ENCODE measurements at regions not wholly inside any gene's neighbourhood (a gene's known extent, or its start where the extent isn't known, plus 50 kb on each side); places are given as distances from the start of the nearest gene placed in this dataset.
"Not testable (repeated sequence)": the region's sequence is repeated elsewhere in the genome, so short reads cannot be mapped to it uniquely, and the experiment has no call there.

GRCh38 chr1:104265163-104265562, 515.5 kb downstream of the AMY1C start:
- Histone ChIP-seq H2BK120ac (ENCODE audit: low read depth, low read length) (no peak overlapping the region), H3K4ac (ENCODE audit: low read length) (no peak overlapping the region), H3K9ac (ENCODE audit: low read depth, low read length, poor library complexity) (no peak overlapping the region), H3K14ac (ENCODE audit: low read length) (no peak overlapping the region), H4K8ac (ENCODE audit: low read depth, low read length) (no peak overlapping the region), H3K23ac (ENCODE audit: low read depth, low read length, poor library complexity) (no peak overlapping the region), H2BK15ac (ENCODE audit: low read length) (no peak overlapping the region), H3K4me1 (ENCODE audit: control insufficient read depth in 2 of 2, insufficient read depth in 1 of 2, low read depth in 1 of 2, low read length in 2 of 2) (no peaks in the 10 kb centered on the region), H4K91ac (ENCODE audit: low read depth, low read length, poor library complexity) (no peak overlapping the region), H2AFZ (ENCODE audit: low read length) (no peak overlapping the region), H3K27ac (replicated peaks; ENCODE audit: low read length) (no peak overlapping the region), H3K4me2 (ENCODE audit: insufficient read depth, low read length, poor library complexity, severe bottlenecking) (no peak overlapping the region), H3K18ac (ENCODE audit: low read length) (no peak overlapping the region), H2BK5ac (ENCODE audit: low read length) (no peak overlapping the region), H3K36me3 (replicated peaks in 1 of 2; ENCODE audit: control insufficient read depth in 2 of 2, insufficient read depth in 2 of 2, low read length in 2 of 2) (no peaks in the 10 kb centered on the region), H2BK12ac (ENCODE audit: low read length) (no peak overlapping the region), H3K9me3 (replicated peaks in 1 of 2; ENCODE audit: control insufficient read depth in 2 of 2, insufficient read depth in 1 of 2, low read depth in 1 of 2, low read length in 2 of 2) (no peaks in the 10 kb centered on the region), H3K4me3 (ENCODE audit: low read length in 2 of 2) (no peak overlapping the region), H3K27me3 (ENCODE audit: control insufficient read depth in 3 of 3, insufficient read depth in 3 of 3, low read depth in 1 of 3, low read length in 3 of 3) (no peaks in the 10 kb centered on the region), H3K79me1 (ENCODE audit: low read depth, low read length) (no peaks in the 10 kb centered on the region), H2AK5ac (ENCODE audit: low read depth, low read length) (no peak overlapping the region)
- WGBS, 2 donors (ENCODE audit: extremely low coverage in 2 of 2, insufficient read length in 2 of 2, insufficient replicate concordance in 1 of 2): no CpG with 5 or more reads among the region's 4 CpGs
- DNase-seq (ENCODE audit: low spot score): no peak

GRCh38 chr1:104266612-104267011, 516.9 kb downstream of the AMY1C start:
- H3K36me3 ChIP-seq (replicated peaks in 1 of 2; ENCODE audit: control insufficient read depth in 2 of 2, insufficient read depth in 2 of 2, low read length in 2 of 2): no peaks in the 10 kb centered on the region
- no peak overlapping the region for H2AFZ ChIP-seq (ENCODE audit: low read length)
- H2BK5ac ChIP-seq (ENCODE audit: low read length): no peak overlapping the region
- H2BK12ac ChIP-seq (ENCODE audit: low read length): no peak overlapping the region
- H3K4ac ChIP-seq (ENCODE audit: low read length): no peak overlapping the region
- H3K18ac ChIP-seq (ENCODE audit: low read length): no peak overlapping the region
- H3K79me1 ChIP-seq (ENCODE audit: low read depth, low read length): no peaks in the 10 kb centered on the region
- H3K14ac ChIP-seq (ENCODE audit: low read length): no peak overlapping the region
- WGBS, 2 donors (ENCODE audit: extremely low coverage in 2 of 2, insufficient read length in 2 of 2, insufficient replicate concordance in 1 of 2): no CpG with 5 or more reads among the region's 1 CpG
- no peak overlapping the region for H2AK5ac ChIP-seq (ENCODE audit: low read depth, low read length)
- H3K27me3 ChIP-seq (ENCODE audit: control insufficient read depth in 3 of 3, insufficient read depth in 3 of 3, low read depth in 1 of 3, low read length in 3 of 3): no peaks in the 10 kb centered on the region
- no peak overlapping the region for H3K9ac ChIP-seq (ENCODE audit: low read depth, low read length, poor library complexity)
- no peak overlapping the region for H2BK15ac ChIP-seq (ENCODE audit: low read length)
- DNase-seq (ENCODE audit: low spot score): no peak
- H3K4me1 ChIP-seq (ENCODE audit: control insufficient read depth in 2 of 2, insufficient read depth in 1 of 2, low read depth in 1 of 2, low read length in 2 of 2): no peaks in the 10 kb centered on the region
- no peak overlapping the region for H3K27ac ChIP-seq (replicated peaks; ENCODE audit: low read length)
- no peak overlapping the region for H3K4me3 ChIP-seq (ENCODE audit: low read length in 2 of 2)
- no peak overlapping the region for H3K23ac ChIP-seq (ENCODE audit: low read depth, low read length, poor library complexity)
- no peaks in the 10 kb centered on the region for H3K9me3 ChIP-seq (replicated peaks in 1 of 2; ENCODE audit: control insufficient read depth in 2 of 2, insufficient read depth in 1 of 2, low read depth in 1 of 2, low read length in 2 of 2)
- no peak overlapping the region for H3K4me2 ChIP-seq (ENCODE audit: insufficient read depth, low read length, poor library complexity, severe bottlenecking)
- H4K91ac ChIP-seq (ENCODE audit: low read depth, low read length, poor library complexity): no peak overlapping the region
- H4K8ac ChIP-seq (ENCODE audit: low read depth, low read length): no peak overlapping the region
- no peak overlapping the region for H2BK120ac ChIP-seq (ENCODE audit: low read depth, low read length)

DNA sequence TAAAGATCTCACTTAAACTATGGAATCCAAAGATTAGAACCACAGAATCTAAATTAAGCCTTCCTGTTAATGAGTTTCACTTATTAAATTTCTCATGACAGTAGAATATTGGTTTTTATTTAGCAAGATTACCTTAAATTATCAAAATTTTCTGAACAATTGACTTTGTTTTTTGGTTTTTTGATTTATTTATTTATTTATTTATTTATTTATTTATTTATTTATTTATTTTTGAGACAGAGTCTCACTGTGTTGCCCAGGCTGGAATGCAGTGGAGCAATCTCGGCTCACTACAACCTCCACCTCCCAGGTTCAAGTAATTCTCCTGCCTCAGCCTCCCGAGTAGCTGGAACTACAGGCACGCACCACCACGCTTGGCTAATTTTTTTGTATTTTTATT, 538.6 kb downstream of the AMY1C start:
- H3K4ac ChIP-seq (ENCODE audit: low read length); H3K27ac ChIP-seq (replicated peaks; ENCODE audit: low read length); H4K8ac ChIP-seq (ENCODE audit: low read depth, low read length); H4K91ac ChIP-seq (ENCODE audit: low read depth, low read length, poor library complexity); H3K9me3 ChIP-seq (replicated peaks in 1 of 2; ENCODE audit: control insufficient read depth in 2 of 2, insufficient read depth in 1 of 2, low read depth in 1 of 2, low read length in 2 of 2); H3K4me1 ChIP-seq (ENCODE audit: control insufficient read depth in 2 of 2, insufficient read depth in 1 of 2, low read depth in 1 of 2, low read length in 2 of 2); H3K23ac ChIP-seq (ENCODE audit: low read depth, low read length, poor library complexity); H3K4me2 ChIP-seq (ENCODE audit: insufficient read depth, low read length, poor library complexity, severe bottlenecking); H2AK5ac ChIP-seq (ENCODE audit: low read depth, low read length); H2BK12ac ChIP-seq (ENCODE audit: low read length); H2AFZ ChIP-seq (ENCODE audit: low read length); H3K18ac ChIP-seq (ENCODE audit: low read length); H3K14ac ChIP-seq (ENCODE audit: low read length); DNase-seq (ENCODE audit: low spot score); H3K79me1 ChIP-seq (ENCODE audit: low read depth, low read length); H3K27me3 ChIP-seq (ENCODE audit: control insufficient read depth in 3 of 3, insufficient read depth in 3 of 3, low read depth in 1 of 3, low read length in 3 of 3); H3K36me3 ChIP-seq (replicated peaks in 1 of 2; ENCODE audit: control insufficient read depth in 2 of 2, insufficient read depth in 2 of 2, low read length in 2 of 2); H2BK120ac ChIP-seq (ENCODE audit: low read depth, low read length); H3K9ac ChIP-seq (ENCODE audit: low read depth, low read length, poor library complexity); H3K4me3 ChIP-seq (ENCODE audit: low read length in 2 of 2); H2BK5ac ChIP-seq (ENCODE audit: low read length); H2BK15ac ChIP-seq (ENCODE audit: low read length): not testable (repeated sequence)
- no CpG with 5 or more reads among the region's 4 CpGs for WGBS, 2 donors (ENCODE audit: extremely low coverage in 2 of 2, insufficient read length in 2 of 2, insufficient replicate concordance in 1 of 2)

- Histone ChIP-seq H3K27me3 (ENCODE audit: control insufficient read depth in 3 of 3, insufficient read depth in 3 of 3, low read depth in 1 of 3, low read length in 3 of 3) (no peaks in the 10 kb centered on the region), H3K4me3 (ENCODE audit: low read length in 2 of 2) (no peak overlapping the region), H2BK12ac (ENCODE audit: low read length) (no peak overlapping the region), H4K91ac (ENCODE audit: low read depth, low read length, poor library complexity) (no peak overlapping the region), H3K9me3 (replicated peaks in 1 of 2; ENCODE audit: control insufficient read depth in 2 of 2, insufficient read depth in 1 of 2, low read depth in 1 of 2, low read length in 2 of 2) (no peaks in the 10 kb centered on the region), H3K79me1 (ENCODE audit: low read depth, low read length) (no peaks in the 10 kb centered on the region), H2BK15ac (ENCODE audit: low read length) (no peak overlapping the region), H2BK5ac (ENCODE audit: low read length) (no peak overlapping the region), H3K23ac (ENCODE audit: low read depth, low read length, poor library complexity) (no peak overlapping the region), H3K9ac (ENCODE audit: low read depth, low read length, poor library complexity) (no peak overlapping the region), H3K14ac (ENCODE audit: low read length) (no peak overlapping the region), H3K18ac (ENCODE audit: low read length) (no peak overlapping the region), H3K36me3 (replicated peaks in 1 of 2; ENCODE audit: control insufficient read depth in 2 of 2, insufficient read depth in 2 of 2, low read length in 2 of 2) (no peaks in the 10 kb centered on the region), H3K4ac (ENCODE audit: low read length) (no peak overlapping the region), H4K8ac (ENCODE audit: low read depth, low read length) (no peak overlapping the region), H2BK120ac (ENCODE audit: low read depth, low read length) (no peak overlapping the region), H3K4me2 (ENCODE audit: insufficient read depth, low read length, poor library complexity, severe bottlenecking) (no peak overlapping the region), H2AK5ac (ENCODE audit: low read depth, low read length) (no peak overlapping the region), H3K27ac (replicated peaks; ENCODE audit: low read length) (no peak overlapping the region), H3K4me1 (ENCODE audit: control insufficient read depth in 2 of 2, insufficient read depth in 1 of 2, low read depth in 1 of 2, low read length in 2 of 2) (no peaks in the 10 kb centered on the region), H2AFZ (ENCODE audit: low read length) (no peak overlapping the region)
- DNase-seq (ENCODE audit: low spot score): no peak
- WGBS, 2 donors (ENCODE audit: extremely low coverage in 2 of 2, insufficient read length in 2 of 2, insufficient replicate concordance in 1 of 2): no CpG with 5 or more reads among the region's 1 CpG
These were observed 541.5 kb downstream of the AMY1C start for GRCh38 chr1:104291156-104291555.
